Vagina (tissue), 2 donors: ENCODE measurements at regions not wholly inside any gene's neighbourhood (a gene's known extent, or its start where the extent isn't known, plus 50 kb on each side); places are given as distances from the start of the nearest gene placed in this dataset.

ENCODE experiments used
- DNase-seq, 2 donors: peaks; one replicate each; pipeline ENCODE4 v3.0.0-alpha.2; 2017; ENCODE audit errors: extremely low spot score in 2 of 2
- H3K27ac ChIP-seq: fragments of 200-600 bp; sonication (generic); one replicate; pipeline ENCODE4 v1.5.1; 2019
- H3K27me3 ChIP-seq: fragments of 200-600 bp; sonication (generic); one replicate; pipeline ENCODE4 v1.5.1; 2019
- H3K36me3 ChIP-seq, 2 donors: fragments of 200-600 bp; sonication (generic); one replicate each; pipeline ENCODE4 v1.5.1; 2017 to 2019
- H3K4me1 ChIP-seq: fragments of 200-600 bp; sonication (generic); one replicate; pipeline ENCODE4 v1.5.1; 2019
- H3K4me3 ChIP-seq, 2 donors: fragments of 200-600 bp; sonication (generic); 1 replicate in 1 of 2; 2 replicates in 1 of 2; pipeline ENCODE4 v1.5.1; 2016 to 2019
- H3K9me3 ChIP-seq: fragments of 200-600 bp; sonication (generic); one replicate; pipeline ENCODE4 v1.5.1; 2019
- CTCF ChIP-seq, 3 experiments: fragments of 450-650 bp in 2 of 3; fragments of 200-600 bp in 1 of 3; sonication (generic) in 1 of 3; IDR thresholded peaks; one replicate each; pipeline ENCODE4 v1.5.1; 2017 to 2019; ENCODE audit warnings: antibody characterized with exemption in 3 of 3, mild to moderate bottlenecking in 2 of 3, moderate library complexity in 2 of 3
- POLR2A ChIP-seq, 2 donors: fragments of 450-650 bp; IDR thresholded peaks; one replicate each; pipeline ENCODE4 v1.6.1; 2017; ENCODE audit warnings: antibody characterized with exemption in 2 of 2, mild to moderate bottlenecking in 2 of 2, moderate library complexity in 2 of 2
- POLR2AphosphoS5 ChIP-seq, 2 donors: sonication (generic); formaldehyde crosslinking; IDR thresholded peaks; one replicate each; pipeline ENCODE4 v1.9.0; 2017; ENCODE audit warnings: antibody characterized with exemption in 2 of 2, mild to moderate bottlenecking in 2 of 2, low read depth in 1 of 2; ENCODE audit not compliant: insufficient read depth in 1 of 2
- intact Hi-C: fragments of 100-400 bp; cut with DNase I; formaldehyde crosslinking; loops from one replicate; pipeline ENCODE4 v1.15.1; 2023

GRCh38 chr5:99940540-99940939, 594.6 kb upstream of the FAM174A start:
- H3K4me1 ChIP-seq = no peaks in the 10 kb centered on the region
- no peak overlapping the region for H3K4me3 ChIP-seq
- TF ChIP-seq POLR2AphosphoS5 (IDR thresholded peaks at IDR 0.05; ENCODE audit: insufficient read depth in 1 of 2, low read depth in 1 of 2) = no peak
- no peak for TF ChIP-seq POLR2A (IDR thresholded peaks at IDR 0.05)
- no peak for TF ChIP-seq CTCF (IDR thresholded peaks at IDR 0.05)

GRCh38 chr5:99936911-99937310, 598.3 kb upstream of the FAM174A start:
- Histone ChIP-seq H3K27me3 (no peaks in the 10 kb centered on the region), H3K9me3 (no peaks in the 10 kb centered on the region), H3K27ac (no peak overlapping the region), H3K36me3 (no peaks in the 10 kb centered on the region), H3K4me3 (no peak overlapping the region), H3K4me1 (no peaks in the 10 kb centered on the region)
- intact Hi-C loops = no loop called here
- DNase-seq = no peak
- TF ChIP-seq CTCF (IDR thresholded peaks at IDR 0.05) = no peak
- no peak for TF ChIP-seq POLR2A (IDR thresholded peaks at IDR 0.05)
- no peak for TF ChIP-seq POLR2AphosphoS5 (IDR thresholded peaks at IDR 0.05; ENCODE audit: insufficient read depth in 1 of 2, low read depth in 1 of 2)

More at GRCh38 chr5:99940540-99940939, 594.6 kb upstream of the FAM174A start:
- Histone ChIP-seq H3K36me3 (no peaks in the 10 kb centered on the region), H3K27me3 (no peaks in the 10 kb centered on the region), H3K9me3 (no peaks in the 10 kb centered on the region), H3K27ac (no peak overlapping the region)
- intact Hi-C loops = no loop called here
- DNase-seq = no peak

GRCh38 chr5:99929806-99930135, 605.4 kb upstream of the FAM174A start:
- Histone ChIP-seq H3K4me1 (no peaks in the 10 kb centered on the region), H3K36me3 (no peaks in the 10 kb centered on the region), H3K9me3 (no peaks in the 10 kb centered on the region), H3K27me3 (no peaks in the 10 kb centered on the region), H3K27ac (no peak overlapping the region), H3K4me3 (no peak overlapping the region)
- no peak for DNase-seq
- intact Hi-C loops = no loop called here
- TF ChIP-seq POLR2A (IDR thresholded peaks at IDR 0.05) (no peak), CTCF (IDR thresholded peaks at IDR 0.05) (no peak), POLR2AphosphoS5 (IDR thresholded peaks at IDR 0.05; ENCODE audit: insufficient read depth in 1 of 2, low read depth in 1 of 2) (no peak)

GRCh38 chr5:99929067-99929805, 605.9 kb upstream of the FAM174A start:
- Histone ChIP-seq H3K4me3 (no peak overlapping the region), H3K27me3 (no peaks in the 10 kb centered on the region), H3K4me1 (no peaks in the 10 kb centered on the region), H3K27ac (no peak overlapping the region), H3K36me3 (no peaks in the 10 kb centered on the region), H3K9me3 (no peaks in the 10 kb centered on the region)
- intact Hi-C loops = no loop called here
- TF ChIP-seq POLR2AphosphoS5 (IDR thresholded peaks at IDR 0.05; ENCODE audit: insufficient read depth in 1 of 2, low read depth in 1 of 2) = no peak
- no peak for TF ChIP-seq CTCF (IDR thresholded peaks at IDR 0.05)
- no peak for TF ChIP-seq POLR2A (IDR thresholded peaks at IDR 0.05)
- no peak for DNase-seq

GRCh38 chr5:99928490-99928889, 606.7 kb upstream of the FAM174A start:
- TF ChIP-seq CTCF (IDR thresholded peaks at IDR 0.05) (no peak), POLR2A (IDR thresholded peaks at IDR 0.05) (no peak), POLR2AphosphoS5 (IDR thresholded peaks at IDR 0.05; ENCODE audit: insufficient read depth in 1 of 2, low read depth in 1 of 2) (no peak)
- H3K36me3 ChIP-seq = no peaks in the 10 kb centered on the region
- no peaks in the 10 kb centered on the region for H3K27me3 ChIP-seq
- no peak for DNase-seq
- H3K4me1 ChIP-seq = no peaks in the 10 kb centered on the region
- no peak overlapping the region for H3K27ac ChIP-seq
- H3K4me3 ChIP-seq = no peak overlapping the region
- H3K9me3 ChIP-seq = no peaks in the 10 kb centered on the region
- intact Hi-C loops = no loop called here
